NT2/D1 (cell line): ENCODE measurements at regions not wholly inside any gene's neighbourhood (a gene's known extent, or its start where the extent isn't known, plus 50 kb on each side); places are given as distances from the start of the nearest gene placed in this dataset.

Experiments used
- SUZ12 ChIP-seq: IDR thresholded peaks from 2 replicates; pipeline ENCODE4 v1.6.1; 2011; ENCODE audit not compliant: insufficient read length, insufficient read depth; ENCODE audit errors: extremely low read depth
- YY1 ChIP-seq: IDR thresholded peaks from 2 replicates; pipeline ENCODE4 v1.6.1; 2011; ENCODE audit not compliant: insufficient read length, insufficient read depth
- ZNF274 ChIP-seq: IDR thresholded peaks from 2 replicates; pipeline ENCODE4 v1.6.1; 2011; ENCODE audit warnings: mild to moderate bottlenecking, low read depth, low read length

- TF ChIP-seq YY1 (no peak), SUZ12 (no peak), ZNF274 (no peak)
These were observed 1057.8 kb upstream of the CDH2 start for GRCh38 chr18:29234751-29235150.
